ENCODE measurements at regions not wholly inside any gene's neighbourhood (a gene's known extent, or its start where the extent isn't known, plus 50 kb on each side); places are given as distances from the start of the nearest gene placed in this dataset.

DNA sequence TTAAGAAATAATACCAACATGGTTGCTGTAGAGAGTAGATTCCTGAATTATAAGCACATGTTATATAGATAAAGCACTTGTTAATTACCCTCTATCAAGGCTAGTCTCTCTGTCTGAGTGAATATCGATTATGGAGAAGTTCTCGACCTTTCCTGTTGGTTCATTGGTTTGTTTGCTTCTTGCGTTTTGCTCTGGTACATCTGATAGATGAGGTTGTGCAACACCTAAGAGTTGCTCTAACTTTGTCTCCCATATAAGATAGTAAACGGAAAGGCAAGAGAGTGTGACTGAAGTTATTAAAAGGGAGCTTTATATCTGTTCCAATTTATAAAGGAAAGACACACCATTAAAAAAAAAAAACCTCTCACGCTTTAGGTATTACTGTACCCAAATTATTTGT, 69.0 kb downstream of the PYDC2 start:
- Histone ChIP-seq H3K4ac (ENCODE audit: low read length) (no peak overlapping the region), H4K8ac (ENCODE audit: low read depth, low read length) (no peak overlapping the region), H3K23ac (ENCODE audit: low read depth, low read length, poor library complexity) (no peak overlapping the region), H3K27ac (replicated peaks; ENCODE audit: low read length) (no peak overlapping the region), H2AFZ (ENCODE audit: low read length) (no peak overlapping the region), H3K36me3 (replicated peaks in 1 of 2; ENCODE audit: control insufficient read depth in 2 of 2, insufficient read depth in 2 of 2, low read length in 2 of 2) (no peaks in the 10 kb centered on the region), H3K4me1 (ENCODE audit: control insufficient read depth in 2 of 2, insufficient read depth in 1 of 2, low read depth in 1 of 2, low read length in 2 of 2) (no peaks in the 10 kb centered on the region), H3K9me3 (replicated peaks in 1 of 2; ENCODE audit: control insufficient read depth in 2 of 2, insufficient read depth in 1 of 2, low read depth in 1 of 2, low read length in 2 of 2) (no peaks in the 10 kb centered on the region), H2BK12ac (ENCODE audit: low read length) (no peak overlapping the region), H2AK5ac (ENCODE audit: low read depth, low read length) (no peak overlapping the region), H4K91ac (ENCODE audit: low read depth, low read length, poor library complexity) (no peak overlapping the region), H3K4me2 (ENCODE audit: insufficient read depth, low read length, poor library complexity, severe bottlenecking) (no peak overlapping the region), H3K9ac (ENCODE audit: low read depth, low read length, poor library complexity) (no peak overlapping the region), H3K79me1 (ENCODE audit: low read depth, low read length) (no peaks in the 10 kb centered on the region), H2BK120ac (ENCODE audit: low read depth, low read length) (no peak overlapping the region), H2BK15ac (ENCODE audit: low read length) (no peak overlapping the region), H3K27me3 (ENCODE audit: control insufficient read depth in 3 of 3, insufficient read depth in 3 of 3, low read depth in 1 of 3, low read length in 3 of 3) (no peaks in the 10 kb centered on the region), H3K18ac (ENCODE audit: low read length) (no peak overlapping the region), H3K14ac (ENCODE audit: low read length) (no peak overlapping the region), H3K4me3 (ENCODE audit: low read length in 2 of 2) (no peak overlapping the region), H2BK5ac (ENCODE audit: low read length) (no peak overlapping the region)
- no peak for DNase-seq (ENCODE audit: low spot score)
- WGBS, 2 donors (ENCODE audit: extremely low coverage in 2 of 2, insufficient read length in 2 of 2, insufficient replicate concordance in 1 of 2), result no CpG with 5 or more reads among the region's 5 CpGs

DNA sequence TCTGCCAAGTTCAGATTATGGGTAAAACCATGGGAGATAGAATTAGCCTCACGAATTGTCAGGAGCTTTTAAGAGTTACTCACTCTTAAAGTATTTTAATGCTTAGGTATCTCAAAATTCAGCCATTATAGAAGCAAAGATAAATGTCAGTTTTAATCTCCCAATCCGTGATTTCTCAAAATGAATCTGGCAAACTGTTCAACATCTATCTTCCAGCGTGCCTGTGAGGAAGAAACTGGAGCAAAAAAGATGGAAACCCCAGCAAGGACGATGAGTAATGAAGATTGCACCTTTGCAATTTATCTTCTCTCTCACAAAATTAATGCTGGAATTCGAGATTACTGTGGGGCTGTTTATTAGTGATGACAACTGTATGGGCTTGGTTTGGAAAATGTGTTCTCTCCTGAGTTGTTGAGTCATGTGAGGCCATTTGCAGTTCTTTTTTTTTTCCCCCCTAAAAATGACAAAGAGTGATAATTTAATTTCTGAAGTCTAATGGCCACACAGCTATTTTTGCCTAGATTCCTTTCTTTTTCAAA, 70.5 kb downstream of the PYDC2 start:
- Histone ChIP-seq H3K27me3 (ENCODE audit: control insufficient read depth in 3 of 3, insufficient read depth in 3 of 3, low read depth in 1 of 3, low read length in 3 of 3) (no peaks in the 10 kb centered on the region), H2BK120ac (ENCODE audit: low read depth, low read length) (no peak overlapping the region), H4K91ac (ENCODE audit: low read depth, low read length, poor library complexity) (no peak overlapping the region), H3K4me1 (ENCODE audit: control insufficient read depth in 2 of 2, insufficient read depth in 1 of 2, low read depth in 1 of 2, low read length in 2 of 2) (no peaks in the 10 kb centered on the region), H3K18ac (ENCODE audit: low read length) (no peak overlapping the region), H4K8ac (ENCODE audit: low read depth, low read length) (no peak overlapping the region), H3K14ac (ENCODE audit: low read length) (no peak overlapping the region), H2AK5ac (ENCODE audit: low read depth, low read length) (no peak overlapping the region), H2AFZ (ENCODE audit: low read length) (no peak overlapping the region), H3K27ac (replicated peaks; ENCODE audit: low read length) (no peak overlapping the region), H3K9ac (ENCODE audit: low read depth, low read length, poor library complexity) (no peak overlapping the region), H3K23ac (ENCODE audit: low read depth, low read length, poor library complexity) (no peak overlapping the region), H3K4ac (ENCODE audit: low read length) (no peak overlapping the region), H3K4me3 (ENCODE audit: low read length in 2 of 2) (no peak overlapping the region), H2BK5ac (ENCODE audit: low read length) (no peak overlapping the region), H3K36me3 (replicated peaks in 1 of 2; ENCODE audit: control insufficient read depth in 2 of 2, insufficient read depth in 2 of 2, low read length in 2 of 2) (no peaks in the 10 kb centered on the region), H2BK15ac (ENCODE audit: low read length) (no peak overlapping the region), H2BK12ac (ENCODE audit: low read length) (no peak overlapping the region), H3K79me1 (ENCODE audit: low read depth, low read length) (no peaks in the 10 kb centered on the region), H3K9me3 (replicated peaks in 1 of 2; ENCODE audit: control insufficient read depth in 2 of 2, insufficient read depth in 1 of 2, low read depth in 1 of 2, low read length in 2 of 2) (no peaks in the 10 kb centered on the region), H3K4me2 (ENCODE audit: insufficient read depth, low read length, poor library complexity, severe bottlenecking) (no peak overlapping the region)
- no peak for DNase-seq (ENCODE audit: low spot score)
- no CpG with 5 or more reads among the region's 5 CpGs for WGBS, 2 donors (ENCODE audit: extremely low coverage in 2 of 2, insufficient read length in 2 of 2, insufficient replicate concordance in 1 of 2)

DNA sequence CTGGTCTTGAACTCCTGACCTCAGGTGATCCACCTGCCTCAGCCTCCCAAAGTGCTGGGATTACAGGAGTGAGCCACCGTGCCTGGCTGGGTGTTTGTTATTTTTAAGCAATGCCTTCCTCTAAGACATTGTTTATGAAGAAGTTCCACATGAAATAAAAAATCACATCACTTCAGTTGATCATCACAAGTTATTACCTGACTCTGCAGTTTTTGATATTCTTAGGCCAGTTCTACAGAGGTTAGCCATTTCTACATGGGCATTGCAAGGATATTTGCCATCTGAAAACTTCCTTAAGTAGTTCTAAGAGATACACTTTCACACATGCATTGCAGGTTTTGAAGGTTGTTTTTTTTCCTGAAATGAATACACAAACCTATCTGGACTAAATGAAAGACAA, 82.1 kb downstream of the PYDC2 start:
- H3K18ac ChIP-seq (ENCODE audit: low read length), result no peak overlapping the region
- no peaks in the 10 kb centered on the region for H3K4me1 ChIP-seq (ENCODE audit: control insufficient read depth in 2 of 2, insufficient read depth in 1 of 2, low read depth in 1 of 2, low read length in 2 of 2)
- WGBS, 2 donors (ENCODE audit: extremely low coverage in 2 of 2, insufficient read length in 2 of 2, insufficient replicate concordance in 1 of 2), result no CpG with 5 or more reads among the region's 1 CpG

DNA sequence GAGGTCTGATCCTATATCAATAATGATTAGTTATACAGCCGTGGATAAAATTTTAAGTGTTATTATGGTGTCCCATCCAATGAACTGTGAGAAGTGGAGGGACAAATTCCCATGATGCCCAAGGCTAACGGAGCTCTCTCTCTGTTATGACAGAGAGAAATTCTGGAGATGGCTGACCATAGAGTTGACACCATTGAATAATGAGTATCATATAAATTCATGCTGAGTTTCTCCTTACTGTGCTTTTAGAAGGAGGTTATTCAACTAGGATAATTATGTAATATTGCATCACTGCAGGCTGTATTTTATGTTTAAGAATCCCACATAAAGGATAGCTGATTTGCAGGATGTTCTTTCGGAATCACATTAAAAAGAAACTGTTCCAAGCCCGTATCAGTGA, 82.9 kb downstream of the PYDC2 start:
- Histone ChIP-seq H3K4me2 (ENCODE audit: insufficient read depth, low read length, poor library complexity, severe bottlenecking) (no peak overlapping the region), H2AFZ (ENCODE audit: low read length) (no peak overlapping the region), H3K27ac (replicated peaks; ENCODE audit: low read length) (no peak overlapping the region), H3K79me1 (ENCODE audit: low read depth, low read length) (peaks cover 2% of the 10 kb centered on the region), H3K9ac (ENCODE audit: low read depth, low read length, poor library complexity) (no peak overlapping the region), H3K36me3 (replicated peaks in 1 of 2; ENCODE audit: control insufficient read depth in 2 of 2, insufficient read depth in 2 of 2, low read length in 2 of 2) (no peaks in the 10 kb centered on the region), H4K91ac (ENCODE audit: low read depth, low read length, poor library complexity) (no peak overlapping the region), H3K4me1 (ENCODE audit: control insufficient read depth in 2 of 2, insufficient read depth in 1 of 2, low read depth in 1 of 2, low read length in 2 of 2) (no peaks in the 10 kb centered on the region), H2BK120ac (ENCODE audit: low read depth, low read length) (no peak overlapping the region), H3K27me3 (ENCODE audit: control insufficient read depth in 3 of 3, insufficient read depth in 3 of 3, low read depth in 1 of 3, low read length in 3 of 3) (no peaks in the 10 kb centered on the region), H4K8ac (ENCODE audit: low read depth, low read length) (no peak overlapping the region), H2BK12ac (ENCODE audit: low read length) (no peak overlapping the region), H2BK5ac (ENCODE audit: low read length) (no peak overlapping the region), H3K9me3 (replicated peaks in 1 of 2; ENCODE audit: control insufficient read depth in 2 of 2, insufficient read depth in 1 of 2, low read depth in 1 of 2, low read length in 2 of 2) (peaks cover 1 to 3% of the 10 kb centered on the region in 2 donors), H3K14ac (ENCODE audit: low read length) (no peak overlapping the region), H3K4ac (ENCODE audit: low read length) (no peak overlapping the region), H3K4me3 (ENCODE audit: low read length in 2 of 2) (no peak overlapping the region), H2AK5ac (ENCODE audit: low read depth, low read length) (no peak overlapping the region), H2BK15ac (ENCODE audit: low read length) (no peak overlapping the region), H3K23ac (ENCODE audit: low read depth, low read length, poor library complexity) (no peak overlapping the region), H3K18ac (ENCODE audit: low read length) (no peak overlapping the region)
- WGBS, 2 donors (ENCODE audit: extremely low coverage in 2 of 2, insufficient read length in 2 of 2, insufficient replicate concordance in 1 of 2), result no CpG with 5 or more reads among the region's 4 CpGs
- no peak for DNase-seq (ENCODE audit: low spot score)

More for the DNA sequence above, 82.1 kb downstream of the PYDC2 start:
- Histone ChIP-seq H2BK5ac (ENCODE audit: low read length) (no peak overlapping the region), H3K4me3 (ENCODE audit: low read length in 2 of 2) (no peak overlapping the region), H3K4ac (ENCODE audit: low read length) (no peak overlapping the region), H3K4me2 (ENCODE audit: insufficient read depth, low read length, poor library complexity, severe bottlenecking) (no peak overlapping the region), H3K9me3 (replicated peaks in 1 of 2; ENCODE audit: control insufficient read depth in 2 of 2, insufficient read depth in 1 of 2, low read depth in 1 of 2, low read length in 2 of 2) (no peaks in the 10 kb centered on the region), H3K36me3 (replicated peaks in 1 of 2; ENCODE audit: control insufficient read depth in 2 of 2, insufficient read depth in 2 of 2, low read length in 2 of 2) (no peaks in the 10 kb centered on the region), H2BK120ac (ENCODE audit: low read depth, low read length) (no peak overlapping the region), H2BK12ac (ENCODE audit: low read length) (no peak overlapping the region), H2AFZ (ENCODE audit: low read length) (no peak overlapping the region), H3K79me1 (ENCODE audit: low read depth, low read length) (peaks cover 2% of the 10 kb centered on the region), H2AK5ac (ENCODE audit: low read depth, low read length) (no peak overlapping the region), H3K27ac (replicated peaks; ENCODE audit: low read length) (no peak overlapping the region), H3K9ac (ENCODE audit: low read depth, low read length, poor library complexity) (no peak overlapping the region), H4K91ac (ENCODE audit: low read depth, low read length, poor library complexity) (no peak overlapping the region), H4K8ac (ENCODE audit: low read depth, low read length) (no peak overlapping the region), H3K23ac (ENCODE audit: low read depth, low read length, poor library complexity) (no peak overlapping the region), H3K27me3 (ENCODE audit: control insufficient read depth in 3 of 3, insufficient read depth in 3 of 3, low read depth in 1 of 3, low read length in 3 of 3) (no peaks in the 10 kb centered on the region), H3K14ac (ENCODE audit: low read length) (no peak overlapping the region), H2BK15ac (ENCODE audit: low read length) (no peak overlapping the region)
- DNase-seq (ENCODE audit: low spot score), result no peak

Data from neuronal stem cell (in vitro differentiated cells).